Endodermal cell (in vitro differentiated cells): ENCODE measurements at regions not wholly inside any gene's neighbourhood (a gene's known extent, or its start where the extent isn't known, plus 50 kb on each side); places are given as distances from the start of the nearest gene placed in this dataset.

Experiments
- DNase-seq: peaks from one replicate; pipeline ENCODE4 v3.0.0-alpha.2; 2017
- H3K27ac ChIP-seq: 2 replicates; pipeline ENCODE4 v1.5.1; 2013; ENCODE audit warnings: mild to moderate bottlenecking, low read depth, low read length, moderate library complexity
- H3K27me3 ChIP-seq: 2 replicates; pipeline ENCODE4 v1.6.1; 2013; ENCODE audit warnings: mild to moderate bottlenecking, low read length, moderate library complexity; ENCODE audit not compliant: insufficient read depth, control insufficient read depth, poor library complexity, severe bottlenecking
- H3K36me3 ChIP-seq: 2 replicates; pipeline ENCODE4 v1.7.0; 2013; ENCODE audit warnings: mild to moderate bottlenecking, low read length, moderate library complexity; ENCODE audit not compliant: control insufficient read depth, insufficient read depth
- H3K4me1 ChIP-seq: one replicate; pipeline ENCODE4 v1.7.0; 2013; ENCODE audit warnings: low read length; ENCODE audit not compliant: control insufficient read depth, insufficient read depth
- H3K4me3 ChIP-seq: 2 replicates; pipeline ENCODE4 v1.5.1; 2013; ENCODE audit warnings: mild to moderate bottlenecking, low read length, moderate library complexity
- H3K9ac ChIP-seq: 2 replicates; pipeline ENCODE4 v1.6.1; 2013; ENCODE audit warnings: mild to moderate bottlenecking, low read length, moderate library complexity; ENCODE audit not compliant: poor library complexity, severe bottlenecking; ENCODE audit errors: extremely low read depth
- H3K9me3 ChIP-seq: 2 replicates; pipeline ENCODE4 v1.6.1; 2013; ENCODE audit warnings: mild to moderate bottlenecking, low read length, moderate library complexity; ENCODE audit not compliant: control insufficient read depth
- H3K27ac Mint-ChIP-seq: 2 replicates; pipeline ENCODE4 v1.8.0; 2020; ENCODE audit warnings: mixed read lengths
- H3K27me3 Mint-ChIP-seq: 2 replicates; pipeline ENCODE4 v1.8.0; 2021; ENCODE audit warnings: mild to moderate bottlenecking, mixed read lengths; ENCODE audit not compliant: insufficient read depth
- H3K36me3 Mint-ChIP-seq: 2 replicates; pipeline ENCODE4 v1.8.0; 2020; ENCODE audit warnings: low read depth, mixed read lengths
- H3K4me1 Mint-ChIP-seq: 2 replicates; pipeline ENCODE4 v1.8.0; 2020; ENCODE audit warnings: mixed read lengths
- H3K4me3 Mint-ChIP-seq: 2 replicates; pipeline ENCODE4 v1.8.0; 2020; ENCODE audit warnings: mild to moderate bottlenecking, moderate library complexity, mixed read lengths
- H3K9me3 Mint-ChIP-seq: 2 replicates; pipeline ENCODE4 v1.8.0; 2020; ENCODE audit warnings: mild to moderate bottlenecking, mixed read lengths
- whole genome bisulfite sequencing, 2 experiments: methylation state at CpG; one replicate each; pipeline versions ENCODE4 v1.1.5 to v1.1.7; 2013; ENCODE audit warnings: missing lambda C conversion rate in 2 of 2, mixed read lengths in 1 of 2; ENCODE audit not compliant: insufficient coverage in 1 of 2, insufficient read length in 1 of 2; 5-methylcytosine and 5-hydroxymethylcytosine counted together
- TF ChIP-seq, protein P1 (sequence below): fragments of 200-600 bp; sonication (generic); conservative IDR thresholded peaks from 2 replicates; pipeline ENCODE4 v1.5.0; 2021; ENCODE audit warnings: antibody characterized with exemption, mild to moderate bottlenecking

GRCh38 chr9:119588874-119589744, 219.9 kb upstream of the BRINP1 start:
- TF ChIP-seq, protein P1, sequence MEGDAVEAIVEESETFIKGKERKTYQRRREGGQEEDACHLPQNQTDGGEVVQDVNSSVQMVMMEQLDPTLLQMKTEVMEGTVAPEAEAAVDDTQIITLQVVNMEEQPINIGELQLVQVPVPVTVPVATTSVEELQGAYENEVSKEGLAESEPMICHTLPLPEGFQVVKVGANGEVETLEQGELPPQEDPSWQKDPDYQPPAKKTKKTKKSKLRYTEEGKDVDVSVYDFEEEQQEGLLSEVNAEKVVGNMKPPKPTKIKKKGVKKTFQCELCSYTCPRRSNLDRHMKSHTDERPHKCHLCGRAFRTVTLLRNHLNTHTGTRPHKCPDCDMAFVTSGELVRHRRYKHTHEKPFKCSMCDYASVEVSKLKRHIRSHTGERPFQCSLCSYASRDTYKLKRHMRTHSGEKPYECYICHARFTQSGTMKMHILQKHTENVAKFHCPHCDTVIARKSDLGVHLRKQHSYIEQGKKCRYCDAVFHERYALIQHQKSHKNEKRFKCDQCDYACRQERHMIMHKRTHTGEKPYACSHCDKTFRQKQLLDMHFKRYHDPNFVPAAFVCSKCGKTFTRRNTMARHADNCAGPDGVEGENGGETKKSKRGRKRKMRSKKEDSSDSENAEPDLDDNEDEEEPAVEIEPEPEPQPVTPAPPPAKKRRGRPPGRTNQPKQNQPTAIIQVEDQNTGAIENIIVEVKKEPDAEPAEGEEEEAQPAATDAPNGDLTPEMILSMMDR = no peak
- H3K4me1 ChIP-seq = peaks cover 2% of the 10 kb centered on the region
- no peak overlapping the region for H3K4me3 ChIP-seq
- Mint-ChIP-seq H3K27me3 (no peaks in the 10 kb centered on the region), H3K4me3 (no peak overlapping the region), H3K9me3 (no peaks in the 10 kb centered on the region), H3K4me1 (peaks cover 33% of the 10 kb centered on the region), H3K36me3 (no peaks in the 10 kb centered on the region), H3K27ac (no peak overlapping the region)
- DNase-seq = peak; percentile 53
- no peaks in the 10 kb centered on the region for H3K36me3 ChIP-seq
- no peak overlapping the region for H3K27ac ChIP-seq
- 67 to 80% methylated on average over 11 to 12 of the region's 12 CpGs for WGBS, 2 experiments
- H3K9me3 ChIP-seq = no peaks in the 10 kb centered on the region
- H3K9ac ChIP-seq = no peak overlapping the region
- no peaks in the 10 kb centered on the region for H3K27me3 ChIP-seq

DNA sequence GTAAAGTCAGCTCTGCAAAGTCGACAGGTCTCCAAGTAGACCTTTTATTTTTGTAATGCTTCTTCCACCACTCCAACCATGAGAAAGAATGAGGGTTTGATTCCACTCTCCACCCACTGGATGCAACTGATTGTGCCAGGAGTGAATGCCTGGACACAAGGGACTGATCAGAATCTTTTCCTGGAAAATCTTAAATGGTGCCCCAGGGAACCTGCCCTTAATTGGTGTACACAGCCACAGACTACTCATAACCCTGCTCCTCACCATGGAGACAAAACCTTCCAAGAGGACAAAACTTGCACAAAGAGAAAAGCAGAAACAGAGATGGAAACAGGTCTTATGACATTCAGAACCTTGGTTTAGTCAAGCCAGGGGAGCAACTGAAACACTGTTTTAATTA, 208.6 kb upstream of the BRINP1 start:
- H3K27ac ChIP-seq = no peak overlapping the region
- no peak for DNase-seq
- no peak overlapping the region for H3K4me3 Mint-ChIP-seq
- peaks cover 52% of the 10 kb centered on the region for H3K27me3 ChIP-seq
- WGBS, 2 experiments = 93% methylated on average over 1 of the region's 1 CpG; no CpG with 5 or more reads in 1 of the 2 experiments
- no peaks in the 10 kb centered on the region for H3K4me1 Mint-ChIP-seq
- H3K27me3 Mint-ChIP-seq = peaks cover 34% of the 10 kb centered on the region
- no peak overlapping the region for H3K27ac Mint-ChIP-seq
- H3K9me3 ChIP-seq = no peaks in the 10 kb centered on the region
- no peaks in the 10 kb centered on the region for H3K4me1 ChIP-seq
- no peak overlapping the region for H3K9ac ChIP-seq
- TF ChIP-seq, protein P1 = no peak
- peaks cover 2% of the 10 kb centered on the region for H3K9me3 Mint-ChIP-seq
- no peaks in the 10 kb centered on the region for H3K36me3 ChIP-seq
- H3K36me3 Mint-ChIP-seq = no peaks in the 10 kb centered on the region
- H3K4me3 ChIP-seq = no peak overlapping the region

DNA sequence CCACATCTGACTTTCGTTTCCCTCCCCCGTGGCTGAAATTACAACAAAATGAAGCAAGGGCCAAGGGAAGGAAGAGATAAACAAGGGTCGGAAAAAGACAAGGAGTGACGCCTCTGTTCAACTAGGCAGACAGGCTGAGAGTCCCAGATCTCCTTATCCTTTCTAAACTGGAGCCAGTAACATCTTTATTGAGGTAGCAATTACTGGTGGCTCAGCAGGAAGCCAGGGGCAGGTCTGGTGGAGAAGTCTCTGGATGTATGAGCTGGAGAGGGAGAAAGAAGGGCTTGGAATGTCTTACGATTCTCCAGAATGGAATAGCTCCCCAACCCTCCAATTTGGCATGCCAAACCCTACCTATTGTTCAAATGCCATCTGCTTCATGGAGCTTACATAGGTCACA, 190.8 kb upstream of the BRINP1 start:
- no peaks in the 10 kb centered on the region for H3K27me3 ChIP-seq
- H3K4me3 ChIP-seq = no peak overlapping the region
- no peak overlapping the region for H3K9ac ChIP-seq
- no peaks in the 10 kb centered on the region for H3K36me3 Mint-ChIP-seq
- no peak overlapping the region for H3K27ac ChIP-seq
- H3K9me3 ChIP-seq = no peaks in the 10 kb centered on the region
- no peak for DNase-seq
- H3K27me3 Mint-ChIP-seq = no peaks in the 10 kb centered on the region
- no peaks in the 10 kb centered on the region for H3K9me3 Mint-ChIP-seq
- no peak overlapping the region for H3K4me3 Mint-ChIP-seq
- TF ChIP-seq, protein P1 = no peak
- WGBS, 2 experiments = 87 to 100% methylated on average over 4 to 5 of the region's 5 CpGs
- peaks cover 6% of the 10 kb centered on the region for H3K4me1 ChIP-seq
- no peaks in the 10 kb centered on the region for H3K36me3 ChIP-seq
- H3K4me1 Mint-ChIP-seq = peaks cover 33% of the 10 kb centered on the region
- no peak overlapping the region for H3K27ac Mint-ChIP-seq
